SK-N-SH treated with all-trans-retinoic acid at 6 μM for 48 hours (cell line): ENCODE measurements at regions not wholly inside any gene's neighbourhood (a gene's known extent, or its start where the extent isn't known, plus 50 kb on each side); places are given as distances from the start of the nearest gene placed in this dataset.
A peak's percentile ranks its signal among the peaks of the same experiment; 100 is the strongest.

ENCODE experiments used
- ATAC-seq: fragments of 200-7000 bp; cut with Tn5 transposase; 3 replicates; pipeline ENCODE4 v1.9.1; 2020; ENCODE audit warnings: mild to moderate bottlenecking, moderate library complexity
- BACH2 ChIP-seq: fragments of 250-450 bp; sonication (Bioruptor Pico); IDR thresholded peaks from 2 replicates; pipeline ENCODE4 v1.9.0; 2021; ENCODE audit warnings: mild to moderate bottlenecking, borderline replicate concordance
- GLIS3 ChIP-seq: fragments of 250-450 bp; sonication (Bioruptor Pico); IDR thresholded peaks from 2 replicates; pipeline ENCODE4 v1.5.0; 2020; ENCODE audit warnings: mild to moderate bottlenecking, moderate library complexity
- ISL1 ChIP-seq: fragments of 250-450 bp; sonication (Bioruptor Pico); IDR thresholded peaks from 2 replicates; pipeline ENCODE4 v2.1.2; 2022; ENCODE audit warnings: mild to moderate bottlenecking, moderate library complexity
- PATZ1 ChIP-seq: fragments of 250-450 bp; sonication (Bioruptor Pico); IDR thresholded peaks from 2 replicates; pipeline ENCODE4 v1.8.0; 2020; ENCODE audit warnings: mild to moderate bottlenecking, moderate library complexity, borderline replicate concordance
- SNAI2 ChIP-seq: fragments of 250-450 bp; sonication (Bioruptor Pico); IDR thresholded peaks from 2 replicates; pipeline ENCODE4 v1.5.0; 2020; ENCODE audit warnings: mild to moderate bottlenecking, moderate library complexity
- TCF4 ChIP-seq: fragments of 250-450 bp; sonication (Bioruptor Pico); IDR thresholded peaks from 2 replicates; pipeline ENCODE4 v1.8.0; 2021; ENCODE audit warnings: mild to moderate bottlenecking, moderate library complexity, borderline replicate concordance
- TOX ChIP-seq: fragments of 250-450 bp; sonication (Bioruptor Pico); IDR thresholded peaks from 2 replicates; pipeline ENCODE4 v1.8.0; 2021; ENCODE audit warnings: mild to moderate bottlenecking, moderate library complexity, borderline replicate concordance
- TSHZ2 ChIP-seq: fragments of 250-450 bp; sonication (Bioruptor Pico); IDR thresholded peaks from 2 replicates; pipeline ENCODE4 v1.5.0; 2020; ENCODE audit warnings: mild to moderate bottlenecking, moderate library complexity
- ZFP3 ChIP-seq: fragments of 250-450 bp; sonication (Bioruptor Pico); IDR thresholded peaks from 2 replicates; pipeline ENCODE4 v1.5.0; 2020; ENCODE audit warnings: mild to moderate bottlenecking, moderate library complexity
- ZFP30 ChIP-seq: fragments of 450-650 bp; formaldehyde crosslinking; IDR thresholded peaks from 2 replicates; pipeline ENCODE4 v1.5.0; 2022; ENCODE audit warnings: mild to moderate bottlenecking, moderate library complexity
- ZNF565 ChIP-seq: fragments of 450-650 bp; formaldehyde crosslinking; conservative IDR thresholded peaks from 2 replicates; pipeline ENCODE4 v1.5.0; 2020; ENCODE audit warnings: low read depth, mild to moderate bottlenecking, moderate library complexity
- ZNF70 ChIP-seq: fragments of 450-650 bp; formaldehyde crosslinking; IDR thresholded peaks from 2 replicates; pipeline ENCODE4 v1.5.0; 2020; ENCODE audit warnings: mild to moderate bottlenecking, moderate library complexity
- ZNF8 ChIP-seq: fragments of 450-650 bp; formaldehyde crosslinking; IDR thresholded peaks from 2 replicates; pipeline ENCODE4 v1.5.0; 2020; ENCODE audit warnings: mild to moderate bottlenecking, moderate library complexity
- TF ChIP-seq, protein P1 (sequence below): fragments of 250-450 bp; sonication (Bioruptor Pico); IDR thresholded peaks from 2 replicates; pipeline ENCODE4 v1.5.1; 2020; ENCODE audit warnings: low read depth, mild to moderate bottlenecking, moderate library complexity
- TF ChIP-seq, protein P2 (sequence below): fragments of 250-450 bp; sonication (Bioruptor Pico); IDR thresholded peaks from 2 replicates; pipeline ENCODE4 v1.5.1; 2021; ENCODE audit warnings: mild to moderate bottlenecking, moderate library complexity

DNA sequence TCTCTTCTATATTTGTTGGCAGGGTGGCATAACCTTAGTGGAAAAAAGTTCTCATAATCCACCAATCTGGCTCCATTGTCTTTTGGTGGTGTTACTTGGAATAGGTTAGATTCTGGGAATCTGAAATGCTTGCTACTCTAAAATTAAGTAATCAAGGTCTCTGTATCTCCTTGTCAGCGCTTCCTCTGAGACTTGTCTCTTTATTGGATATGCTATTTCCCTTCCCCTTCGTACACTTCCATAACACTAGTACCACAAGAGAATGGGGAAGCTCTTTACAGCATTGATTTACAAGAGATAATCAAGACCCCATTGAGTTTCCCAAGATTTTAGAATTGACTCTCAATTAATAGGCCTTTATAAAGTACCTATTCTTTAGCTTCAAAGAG is 280.2 kb downstream of the ADGB start:
- TF ChIP-seq ZFP30 (CRISPR knock-in tag) (no peak), PATZ1 (CRISPR knock-in tag) (no peak), BACH2 (CRISPR knock-in tag) (no peak), ZNF70 (CRISPR knock-in tag) (no peak), SNAI2 (no peak), GLIS3 (CRISPR knock-in tag) (no peak), ZNF8 (no peak), TSHZ2 (CRISPR knock-in tag) (no peak)
- TF ChIP-seq, protein P1, sequence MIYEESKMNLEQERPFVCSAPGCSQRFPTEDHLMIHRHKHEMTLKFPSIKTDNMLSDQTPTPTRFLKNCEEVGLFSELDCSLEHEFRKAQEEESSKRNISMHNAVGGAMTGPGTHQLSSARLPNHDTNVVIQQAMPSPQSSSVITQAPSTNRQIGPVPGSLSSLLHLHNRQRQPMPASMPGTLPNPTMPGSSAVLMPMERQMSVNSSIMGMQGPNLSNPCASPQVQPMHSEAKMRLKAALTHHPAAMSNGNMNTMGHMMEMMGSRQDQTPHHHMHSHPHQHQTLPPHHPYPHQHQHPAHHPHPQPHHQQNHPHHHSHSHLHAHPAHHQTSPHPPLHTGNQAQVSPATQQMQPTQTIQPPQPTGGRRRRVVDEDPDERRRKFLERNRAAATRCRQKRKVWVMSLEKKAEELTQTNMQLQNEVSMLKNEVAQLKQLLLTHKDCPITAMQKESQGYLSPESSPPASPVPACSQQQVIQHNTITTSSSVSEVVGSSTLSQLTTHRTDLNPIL (CRISPR knock-in tag): no peak
- TF ChIP-seq, protein P2, sequence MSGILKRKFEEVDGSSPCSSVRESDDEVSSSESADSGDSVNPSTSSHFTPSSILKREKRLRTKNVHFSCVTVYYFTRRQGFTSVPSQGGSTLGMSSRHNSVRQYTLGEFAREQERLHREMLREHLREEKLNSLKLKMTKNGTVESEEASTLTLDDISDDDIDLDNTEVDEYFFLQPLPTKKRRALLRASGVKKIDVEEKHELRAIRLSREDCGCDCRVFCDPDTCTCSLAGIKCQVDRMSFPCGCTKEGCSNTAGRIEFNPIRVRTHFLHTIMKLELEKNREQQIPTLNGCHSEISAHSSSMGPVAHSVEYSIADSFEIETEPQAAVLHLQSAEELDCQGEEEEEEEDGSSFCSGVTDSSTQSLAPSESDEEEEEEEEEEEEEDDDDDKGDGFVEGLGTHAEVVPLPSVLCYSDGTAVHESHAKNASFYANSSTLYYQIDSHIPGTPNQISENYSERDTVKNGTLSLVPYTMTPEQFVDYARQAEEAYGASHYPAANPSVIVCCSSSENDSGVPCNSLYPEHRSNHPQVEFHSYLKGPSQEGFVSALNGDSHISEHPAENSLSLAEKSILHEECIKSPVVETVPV: no peak

DNA sequence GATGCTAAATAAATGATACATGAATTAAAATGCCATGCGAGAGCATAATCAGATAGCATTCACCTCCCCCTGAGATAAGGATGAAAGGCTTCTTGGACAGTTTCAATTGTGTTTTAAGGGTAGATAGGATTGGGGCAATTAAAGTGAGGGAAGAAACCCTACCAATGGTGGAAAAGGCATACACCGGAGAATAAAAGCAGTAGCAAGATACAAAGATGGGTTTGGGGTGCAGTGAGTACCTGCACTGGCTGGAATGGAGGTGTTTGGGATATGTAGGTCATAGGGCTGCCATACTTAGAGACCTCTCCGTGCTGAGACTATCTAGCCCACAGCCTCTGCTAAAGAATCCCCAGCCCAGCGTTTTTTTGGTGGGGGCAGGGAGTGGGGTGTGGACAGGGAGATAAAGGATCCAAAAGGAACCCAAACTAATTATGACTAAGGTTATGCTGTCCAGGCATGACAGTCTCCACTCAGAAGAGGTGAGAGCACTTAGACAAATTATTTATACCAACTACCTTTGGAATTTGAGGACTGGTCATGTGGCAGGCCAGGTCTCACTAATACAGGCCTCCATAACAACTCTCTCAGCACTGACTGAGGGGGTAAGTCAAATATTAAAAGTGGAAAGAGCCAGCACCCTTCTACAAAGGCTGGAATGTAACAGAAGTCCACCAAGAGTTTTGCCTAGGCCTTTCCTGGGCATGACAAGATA is 280.8 kb downstream of the ADGB start:
- ATAC-seq: no peak
- TF ChIP-seq ZNF565 (no peak), ZFP3 (CRISPR knock-in tag) (no peak), TSHZ2 (CRISPR knock-in tag) (no peak), SNAI2 (no peak)

More for the DNA sequence above, 280.2 kb downstream of the ADGB start:
- no peak for ATAC-seq

GRCh38 chr6:146881228-146882181 is 282.7 kb downstream of the ADGB start:
- TF ChIP-seq ISL1 (CRISPR knock-in tag) (no peak), ZNF8 (no peak), BACH2 (CRISPR knock-in tag) (0 out of 2 replicates have a peak, but pooled peaks have one; percentile 28), TSHZ2 (CRISPR knock-in tag) (peak; percentile 79), TOX (no peak), SNAI2 (0 out of 2 replicates have a peak, but pooled peaks have one; percentile 44), GLIS3 (CRISPR knock-in tag) (no peak), TCF4 (CRISPR knock-in tag) (peak; percentile 72; the same call in 1 of the 2 replicates)
- ATAC-seq: no peak
